GM18861 (cell line): ENCODE measurements at regions not wholly inside any gene's neighbourhood (a gene's known extent, or its start where the extent isn't known, plus 50 kb on each side); places are given as distances from the start of the nearest gene placed in this dataset.
"Not testable (repeated sequence)": the region's sequence is repeated elsewhere in the genome, so short reads cannot be mapped to it uniquely, and the experiment has no call there.

ENCODE experiments used
- ATAC-seq: cut with Tn5 transposase; IDR thresholded peaks from one replicate; pipeline ENCODE4 v1.9.1; 2021; ENCODE audit not compliant: unreplicated experiment

DNA sequence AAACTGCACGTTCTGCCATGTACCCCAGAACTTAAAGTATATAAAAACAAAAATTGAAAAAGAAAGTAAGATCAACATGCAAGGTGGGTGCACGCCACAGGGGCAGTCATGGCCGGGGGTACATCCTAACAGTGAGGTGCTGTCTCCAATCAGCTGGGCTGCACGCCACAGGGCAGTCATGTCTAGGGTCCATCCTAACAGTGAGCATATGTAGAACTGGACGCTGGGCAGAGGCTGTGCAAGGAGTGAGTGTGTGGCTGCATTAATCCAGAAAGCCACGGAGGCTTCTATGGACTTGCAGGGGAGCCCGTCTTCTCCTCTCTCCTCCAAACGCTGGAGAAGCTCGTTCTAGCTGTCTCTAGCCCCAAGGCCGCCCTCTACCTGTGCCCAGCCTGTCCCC, 1105.0 kb downstream of the BRD1 start:
- no peak for ATAC-seq

DNA sequence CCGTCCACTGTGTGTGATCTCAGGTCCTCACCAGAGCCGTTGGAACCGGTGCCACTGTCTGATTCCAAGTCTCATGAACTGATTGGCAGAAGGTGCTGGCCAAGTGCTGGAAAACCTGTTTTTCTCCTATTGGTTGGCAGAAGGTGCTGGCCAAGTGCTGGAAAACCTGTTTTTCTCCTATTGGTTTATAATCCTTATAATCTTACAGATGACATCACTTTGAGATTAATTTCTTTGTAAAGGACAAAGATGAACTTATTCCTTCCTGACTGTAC, 1106.3 kb downstream of the BRD1 start:
- no peak for ATAC-seq

DNA sequence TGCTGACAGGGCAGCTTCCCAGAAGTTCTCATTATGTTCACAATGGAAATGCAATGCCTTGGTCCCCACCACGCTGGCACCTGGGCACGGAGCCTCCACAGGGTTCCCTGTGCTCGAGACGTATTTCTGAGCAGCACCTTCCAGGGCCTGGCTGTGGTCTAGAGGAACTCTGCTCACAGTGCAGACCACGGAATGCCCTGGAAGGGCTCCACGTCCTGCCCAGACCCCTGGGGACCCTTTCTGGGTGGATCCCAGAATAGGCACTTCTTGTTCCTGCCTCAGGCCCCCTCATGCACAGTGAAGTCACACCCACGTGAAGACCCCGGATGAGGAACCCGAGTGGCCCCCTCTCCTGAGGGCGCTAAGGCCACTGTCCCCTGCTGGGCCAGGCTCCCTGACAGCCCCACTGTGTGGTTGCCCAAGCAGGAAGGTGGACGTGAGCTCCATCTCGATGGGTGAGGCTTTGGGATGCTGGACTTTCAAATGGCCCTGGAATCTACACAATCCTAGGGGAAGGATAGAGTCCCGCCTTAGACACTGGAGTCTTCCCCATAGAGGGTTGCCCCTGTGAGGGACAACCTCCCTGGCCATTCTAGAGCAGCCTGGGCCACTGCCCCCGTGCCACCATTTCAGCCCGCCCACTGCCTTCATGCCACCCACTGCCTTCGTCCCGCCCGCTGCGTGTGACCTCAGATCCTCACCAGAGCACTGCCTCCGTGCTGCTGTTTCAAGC, 1106.8 kb downstream of the BRD1 start:
- ATAC-seq, result no peak

DNA sequence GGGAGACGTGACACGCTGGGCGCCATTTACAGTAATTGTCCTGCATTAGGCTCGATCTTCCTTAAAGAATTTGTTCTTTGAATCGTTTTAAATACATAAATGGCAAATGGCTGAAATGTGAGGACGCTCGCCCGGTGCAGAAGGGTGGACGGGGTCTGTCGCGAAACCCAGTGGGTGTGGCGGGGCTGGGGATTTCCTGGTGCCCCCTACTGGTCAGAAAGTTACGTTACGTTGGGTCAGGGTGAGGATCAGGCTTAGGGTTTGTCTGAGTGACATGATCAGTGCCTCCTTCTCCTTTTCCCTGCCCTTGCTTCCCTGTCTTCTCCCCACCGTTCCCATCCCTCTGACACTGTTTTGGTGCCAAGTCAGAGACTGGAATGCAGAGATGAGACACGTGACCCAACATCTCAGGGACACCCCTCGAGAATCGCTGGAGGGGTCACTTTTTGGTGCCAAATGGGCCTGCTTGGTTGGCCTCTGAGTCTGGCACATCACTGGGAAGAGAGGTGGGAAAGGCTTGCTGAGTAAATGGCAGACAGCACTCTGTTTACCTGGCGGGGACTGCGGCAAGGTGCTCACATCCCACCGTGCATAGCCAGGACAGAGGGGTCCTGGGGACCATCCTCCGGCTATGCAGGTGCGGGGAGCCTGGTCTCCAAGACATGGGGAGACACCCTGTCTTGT, 1107.6 kb downstream of the BRD1 start:
- no peak for ATAC-seq

DNA sequence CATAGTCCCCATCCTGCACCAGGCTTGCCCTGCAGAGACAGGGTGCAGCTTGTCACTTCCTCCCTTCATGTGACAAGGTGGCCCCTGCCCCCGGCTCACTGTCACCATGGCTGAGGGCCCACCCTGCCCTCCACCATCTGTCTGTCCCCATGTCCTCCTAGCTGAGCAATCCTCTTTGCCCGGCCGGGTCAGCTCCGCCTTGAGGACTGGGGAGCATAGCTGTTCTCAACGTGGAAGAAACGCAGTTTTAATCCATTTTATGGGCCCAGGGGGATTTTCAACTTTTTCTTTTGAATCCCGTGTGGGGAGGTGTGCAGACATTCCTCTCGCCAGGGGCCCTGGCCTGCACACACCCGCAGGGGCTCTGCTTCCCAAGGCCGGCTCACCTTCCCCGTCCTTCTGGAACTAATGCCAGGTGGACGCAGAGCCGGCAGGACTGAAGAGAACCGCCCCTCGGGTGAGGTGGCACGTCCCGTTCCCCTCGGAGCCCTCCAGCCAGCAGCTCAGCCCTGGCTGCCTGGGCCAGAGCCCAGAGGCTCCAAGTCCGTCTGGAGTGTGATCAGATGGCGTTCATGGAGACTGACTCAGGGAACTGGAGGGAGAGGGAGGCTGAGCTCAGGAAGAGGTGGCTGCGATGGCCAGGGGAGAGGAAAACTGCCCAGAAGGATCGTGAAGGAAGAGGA, 1108.7 kb downstream of the BRD1 start:
- no peak for ATAC-seq

DNA sequence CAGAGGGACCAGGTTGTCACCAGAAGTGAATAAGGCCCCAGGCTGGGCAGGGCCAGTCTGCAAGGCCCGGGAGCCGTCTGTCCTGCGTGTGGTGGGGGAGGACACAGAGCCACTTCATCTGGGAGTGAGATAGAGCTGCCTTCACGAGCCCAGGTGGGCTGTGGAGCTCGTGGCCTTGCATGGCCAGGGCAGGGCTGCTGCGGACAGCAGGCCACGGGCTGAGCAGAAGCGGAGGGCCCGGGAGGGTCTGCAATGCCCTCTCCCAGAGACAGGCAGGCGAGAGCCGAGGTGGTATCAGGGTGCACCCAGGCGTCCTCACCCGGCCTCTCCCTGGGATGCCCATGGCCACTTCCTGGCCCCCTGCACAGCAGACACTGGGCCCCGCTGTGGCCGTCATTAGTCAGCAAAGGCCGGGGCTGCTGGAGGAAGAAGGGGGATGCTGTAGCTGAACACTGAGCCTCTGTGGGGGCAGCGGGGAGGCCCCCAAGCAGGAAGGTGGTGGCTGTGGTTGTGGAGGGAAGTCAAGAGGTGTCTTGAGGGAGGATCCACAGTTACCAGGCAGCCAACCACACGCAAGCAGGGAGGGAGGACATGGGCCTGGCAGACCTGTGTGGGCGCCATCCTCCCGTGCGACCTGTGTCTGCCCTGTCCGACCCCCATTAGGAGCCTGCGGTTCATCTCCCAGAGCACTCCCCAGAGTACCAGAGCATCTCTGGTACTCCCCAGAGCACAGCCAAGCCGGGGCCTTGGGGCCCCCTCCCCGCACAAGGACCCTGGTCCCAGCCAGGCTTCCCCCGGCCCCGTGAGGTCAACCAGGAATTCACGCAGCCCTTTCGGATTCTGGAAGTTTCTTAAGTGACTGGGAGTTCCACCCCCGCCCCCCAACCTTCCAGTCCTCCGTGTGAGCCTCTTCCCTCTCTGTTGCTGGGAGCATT, 1109.5 kb downstream of the BRD1 start:
- no peak for ATAC-seq

DNA sequence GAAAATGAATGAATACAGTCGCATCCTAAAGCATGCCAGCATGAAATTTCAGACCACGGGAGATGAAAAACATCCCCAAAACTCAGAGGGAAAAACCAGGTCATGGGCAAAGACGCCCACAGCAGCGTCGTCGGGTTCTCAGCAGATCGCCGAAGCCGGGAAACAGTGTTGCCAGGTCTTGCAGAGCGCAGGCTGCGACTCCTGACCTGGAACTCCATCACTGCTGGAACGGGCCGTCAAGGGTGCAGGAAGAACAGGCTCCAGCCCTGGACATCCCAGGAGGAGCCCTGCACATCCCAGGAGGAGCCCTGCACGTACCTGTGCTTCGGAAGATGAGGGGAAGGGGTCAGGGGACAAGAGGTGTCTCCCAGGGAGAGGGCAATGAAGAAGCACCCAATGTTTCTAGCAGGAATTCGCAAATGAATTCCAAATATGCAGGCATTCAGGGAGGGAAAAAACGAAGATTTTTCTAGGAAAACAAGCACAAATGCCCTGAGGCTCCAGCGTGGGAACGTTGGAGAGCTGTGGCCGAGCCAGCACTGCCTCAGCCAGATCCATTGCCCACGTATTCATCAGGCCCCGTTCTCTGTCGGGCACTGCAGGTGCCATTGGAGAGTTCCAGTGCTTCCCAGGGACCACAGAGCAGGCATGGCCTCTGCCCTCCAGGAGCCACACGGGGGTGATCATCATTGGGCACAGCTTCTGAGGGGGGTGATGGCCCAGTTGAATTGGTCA, 1110.4 kb downstream of the BRD1 start:
- ATAC-seq, result no peak

DNA sequence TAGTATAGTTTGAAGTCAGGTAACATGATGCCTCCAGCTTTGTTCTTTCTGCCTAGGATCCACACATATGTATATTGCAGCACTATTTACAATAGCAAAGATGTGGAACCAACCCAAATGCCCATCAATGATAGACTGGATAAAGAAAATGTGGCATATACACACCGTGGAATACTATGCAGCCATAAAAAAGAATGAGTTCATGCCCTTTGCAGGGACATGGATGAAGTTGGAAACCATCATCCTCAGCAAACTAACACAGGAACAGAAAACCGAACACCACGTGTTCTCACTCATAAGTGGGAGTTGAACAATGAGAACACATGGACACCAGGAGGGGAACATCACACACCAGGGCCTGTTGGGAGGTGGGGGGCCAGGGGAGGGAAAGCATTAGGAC, 1111.5 kb downstream of the BRD1 start:
- ATAC-seq, result not testable (repeated sequence)

DNA sequence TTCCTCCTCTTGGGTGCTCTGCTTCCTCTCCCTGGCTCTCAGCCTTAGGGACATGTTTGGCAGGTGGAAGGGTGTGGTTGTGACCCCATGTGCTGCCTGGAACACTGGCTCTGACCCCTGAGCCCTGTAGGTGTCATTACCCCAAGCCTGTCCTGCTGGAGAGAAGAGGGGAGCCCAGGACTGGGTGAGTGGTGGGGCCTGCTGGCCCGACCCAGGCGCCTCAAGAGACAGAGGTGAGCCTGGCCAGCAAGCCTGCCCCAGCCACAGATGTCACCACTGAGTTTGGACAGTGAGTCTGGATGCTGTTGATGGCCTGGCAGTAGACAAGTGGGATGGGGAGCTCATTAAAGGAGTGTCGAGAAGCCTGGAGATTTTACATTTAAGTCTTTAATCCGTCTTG, 1112.2 kb downstream of the BRD1 start:
- no peak for ATAC-seq

DNA sequence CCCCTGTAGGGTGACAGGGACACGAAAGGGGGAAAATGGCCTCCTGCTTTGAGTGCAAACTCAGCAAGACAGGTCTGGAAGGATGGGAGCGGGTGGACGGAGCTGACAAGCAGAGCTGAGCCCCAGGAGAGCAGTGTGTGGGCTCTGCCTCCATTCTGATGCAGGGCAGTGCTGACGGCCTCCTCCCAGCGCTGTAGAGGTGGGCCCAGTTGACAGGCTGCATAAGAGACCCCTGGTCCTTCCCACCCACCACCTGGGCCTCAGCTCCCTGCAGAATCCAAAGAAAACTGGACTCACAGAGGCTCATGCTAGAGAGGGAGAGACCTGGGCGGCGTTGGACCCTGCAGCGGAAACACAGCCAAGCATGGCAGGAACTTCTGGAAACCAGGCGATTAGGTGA, 1113.4 kb downstream of the BRD1 start:
- ATAC-seq, result no peak

DNA sequence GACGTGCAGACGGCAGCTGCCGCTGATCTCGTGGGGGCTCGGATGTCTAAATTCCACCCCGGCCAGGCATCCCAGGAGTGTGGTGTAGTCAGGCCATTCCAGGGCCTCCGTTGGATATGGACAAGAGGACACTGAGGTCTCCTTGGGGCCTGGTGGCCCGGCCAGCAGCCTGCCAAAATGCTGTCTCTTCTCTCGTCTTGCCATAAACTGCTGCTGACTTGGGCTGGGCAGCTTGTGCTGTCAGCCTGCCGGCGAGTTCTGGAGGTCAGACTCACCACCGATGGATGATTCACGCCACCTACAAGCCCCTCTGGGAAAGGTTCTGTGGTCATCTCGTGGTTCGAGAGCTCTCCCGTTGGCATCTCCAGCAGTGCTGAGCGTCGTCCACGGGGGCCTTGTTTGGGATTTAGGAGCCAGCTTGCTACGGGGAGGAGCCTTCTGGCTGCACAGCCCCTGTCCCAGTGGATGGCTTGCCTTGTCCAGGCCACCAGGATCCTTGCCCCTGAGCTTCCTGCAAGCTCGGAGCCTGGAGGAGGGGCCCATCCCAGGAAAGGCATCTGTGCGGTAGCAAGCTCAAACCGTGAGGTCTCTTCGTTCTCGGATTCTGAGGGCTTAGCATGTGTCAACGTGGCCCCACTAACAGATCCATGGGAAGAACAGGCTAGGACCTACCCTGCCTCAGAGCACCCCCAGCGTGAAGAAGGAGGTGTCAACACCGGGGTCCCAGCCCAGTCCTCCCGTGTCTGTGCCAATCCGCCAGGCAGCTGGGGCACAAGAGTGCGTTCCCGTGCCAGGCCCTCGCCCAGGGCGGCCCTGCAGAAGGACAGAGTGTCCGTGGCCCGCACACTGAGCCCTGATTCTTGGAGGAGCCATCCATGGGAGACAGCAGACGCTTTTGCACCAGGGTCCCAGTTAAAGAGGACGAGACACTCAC, 1114.1 kb downstream of the BRD1 start:
- ATAC-seq, result no peak

DNA sequence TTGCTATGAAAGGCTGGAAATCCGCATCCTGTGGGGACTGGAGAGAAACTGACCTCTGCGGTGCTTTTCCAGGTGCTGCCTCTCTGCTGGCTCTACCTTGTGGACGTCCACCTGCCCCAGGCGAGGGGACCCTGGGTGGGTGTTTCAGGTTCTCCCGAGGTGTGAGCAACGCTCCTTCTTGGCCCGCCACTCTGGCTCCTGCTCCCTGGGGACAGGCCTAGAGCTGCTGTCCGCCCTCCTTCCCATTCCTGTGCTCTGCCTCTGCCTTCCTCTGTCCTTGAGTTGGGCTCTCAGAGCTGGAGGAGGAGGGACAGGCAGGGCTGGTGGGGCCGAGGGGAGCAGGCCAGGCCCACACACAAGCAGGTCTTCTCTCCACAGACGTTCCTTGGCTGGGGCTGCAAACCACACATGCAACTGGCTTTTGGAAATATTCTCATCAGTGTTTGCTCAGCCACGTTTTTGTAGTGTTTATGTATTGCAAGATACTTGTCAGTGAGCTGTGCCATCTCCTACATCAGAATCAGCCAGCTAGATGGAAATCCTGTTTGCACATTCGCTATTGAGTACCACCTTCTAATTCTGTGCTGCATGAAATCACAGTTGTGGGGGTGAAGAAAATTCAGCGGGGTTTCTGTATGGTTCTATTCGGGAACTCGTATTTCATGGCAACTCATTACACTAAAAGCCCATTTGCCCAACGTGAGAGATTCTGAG, 1115.0 kb downstream of the BRD1 start:
- ATAC-seq, result no peak

DNA sequence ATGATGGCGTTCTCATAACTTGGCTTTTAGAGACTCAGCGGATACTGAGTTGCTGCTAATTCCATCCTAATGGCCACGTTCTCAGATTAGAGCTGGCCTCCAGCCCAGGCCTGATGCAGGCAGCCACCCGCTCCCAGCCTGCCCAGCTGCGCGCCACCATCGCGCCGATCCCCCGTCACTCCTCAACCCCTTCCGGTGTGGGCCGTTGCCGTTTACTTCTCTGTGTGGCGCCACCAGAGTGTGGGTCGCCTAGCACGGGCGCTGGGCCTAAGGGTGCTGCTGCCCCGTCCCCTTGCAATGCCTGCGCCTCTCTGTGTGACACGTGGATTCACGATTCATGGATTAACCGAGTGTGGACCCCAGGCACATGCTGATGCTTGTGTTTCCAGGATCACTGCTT, 1116.0 kb downstream of the BRD1 start:
- no peak for ATAC-seq

DNA sequence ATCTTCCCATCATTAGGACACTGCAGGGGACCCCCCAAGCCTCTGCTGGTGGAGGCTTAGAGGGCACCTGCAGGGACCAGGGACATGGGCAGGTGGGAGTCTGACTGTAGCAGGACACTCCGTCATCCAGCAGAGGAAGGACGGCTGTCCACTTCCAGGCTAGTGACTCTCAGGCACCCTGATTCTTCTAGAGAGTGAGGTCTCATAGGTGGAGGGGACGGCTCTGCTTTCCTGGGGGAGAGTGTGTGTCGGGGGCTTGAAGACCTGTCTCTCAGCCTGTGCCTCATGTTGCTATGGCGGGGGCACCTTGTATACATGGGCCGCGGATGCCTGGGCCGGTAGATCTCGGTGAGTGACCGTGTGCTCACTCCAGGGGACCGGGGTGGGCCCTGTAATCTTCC, 1116.6 kb downstream of the BRD1 start:
- ATAC-seq, result no peak

DNA sequence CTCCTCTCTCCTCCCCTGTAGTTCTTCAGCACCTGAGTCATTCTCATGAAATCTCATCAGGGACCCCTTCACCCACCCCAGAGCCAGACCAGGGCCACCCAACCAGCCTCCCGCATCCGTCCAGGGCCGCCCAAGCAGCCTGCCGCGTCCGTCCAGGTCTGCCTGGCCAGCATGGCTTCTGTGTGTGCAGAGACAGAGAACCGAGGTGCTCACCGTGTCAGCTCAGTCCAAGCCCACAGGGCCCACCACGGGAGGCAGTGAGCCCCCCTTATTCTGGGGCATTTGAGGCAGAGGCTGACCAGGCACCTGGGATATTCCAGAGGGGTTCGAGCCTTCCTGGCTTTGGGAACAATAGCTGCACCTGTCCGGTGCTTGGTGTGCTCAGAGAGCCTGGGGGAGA, 1117.3 kb downstream of the BRD1 start:
- no peak for ATAC-seq

DNA sequence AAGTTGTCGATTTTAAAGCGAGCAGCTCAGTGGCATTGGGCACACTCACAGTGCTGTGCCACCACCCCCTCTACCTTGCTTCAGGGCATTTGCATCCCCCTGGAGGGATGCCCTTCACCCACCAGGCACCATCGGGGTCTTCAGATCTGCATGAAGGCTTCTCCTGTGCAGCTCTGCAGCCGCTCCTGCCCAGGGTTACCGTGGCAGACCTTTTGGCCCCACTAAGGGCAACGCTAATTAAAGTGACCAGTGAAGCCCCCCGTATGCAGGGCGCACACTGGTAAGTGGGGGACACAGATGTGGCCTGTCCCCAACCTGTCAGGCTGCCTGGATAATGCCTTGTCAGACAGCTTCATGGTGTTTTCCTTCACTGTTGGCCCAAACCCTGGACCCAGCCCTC, 1117.7 kb downstream of the BRD1 start:
- ATAC-seq, result no peak

DNA sequence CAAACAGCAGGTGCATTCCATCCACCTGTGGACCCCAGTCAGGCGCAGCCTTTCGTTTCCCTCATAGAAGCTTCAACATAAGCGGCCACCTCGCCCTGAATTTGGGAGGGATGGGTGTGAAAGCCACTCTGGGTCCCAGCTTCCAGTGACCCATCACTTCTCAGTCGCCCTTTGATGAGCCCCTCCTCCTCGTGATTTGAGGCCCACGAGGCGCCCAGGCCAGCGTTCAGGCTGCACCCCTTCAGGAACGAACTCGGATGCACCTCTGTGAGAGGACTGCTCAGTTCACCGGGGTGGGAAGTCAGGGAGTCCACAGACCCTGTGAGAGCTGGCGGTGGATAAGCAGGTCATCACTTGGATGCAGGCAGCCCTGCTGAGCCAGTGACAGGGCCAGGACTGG, 1118.2 kb downstream of the BRD1 start:
- ATAC-seq, result no peak

DNA sequence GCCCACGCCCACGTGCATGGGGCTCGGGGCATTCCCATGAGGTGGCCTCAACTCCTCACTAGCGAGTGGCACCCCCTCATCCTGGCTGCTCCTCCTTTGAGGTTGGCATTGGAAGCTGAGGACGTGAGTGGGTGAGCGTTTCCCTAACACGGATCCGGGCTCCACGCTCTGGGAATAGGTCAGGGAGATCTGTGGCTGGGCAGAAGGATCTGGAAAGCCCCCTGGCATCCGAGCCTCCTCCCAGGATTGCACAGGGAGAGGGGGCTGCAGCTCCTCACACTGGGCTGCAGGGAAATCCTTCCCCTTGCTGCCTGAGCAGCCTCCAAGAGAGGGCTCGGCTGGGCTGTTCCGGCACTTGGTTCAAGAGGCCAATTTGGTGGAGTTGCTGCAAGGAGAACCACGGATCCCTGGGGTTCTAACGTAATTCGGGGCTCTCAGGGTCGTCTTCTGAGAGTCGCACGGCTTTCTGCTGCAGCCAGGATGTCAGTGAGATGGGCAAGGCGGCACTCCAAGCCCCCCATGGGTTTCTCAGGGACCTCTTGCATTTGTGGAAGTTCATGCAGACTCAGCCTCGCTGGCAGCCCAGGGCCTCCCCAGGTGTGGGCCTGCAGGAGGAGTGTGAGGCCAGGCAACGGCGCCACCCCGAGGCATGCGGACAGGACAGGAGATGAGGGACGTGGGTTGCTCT, 1119.0 kb downstream of the BRD1 start:
- no peak for ATAC-seq
